ENCODE measurements at regions not wholly inside any gene's neighbourhood (a gene's known extent, or its start where the extent isn't known, plus 50 kb on each side); places are given as distances from the start of the nearest gene placed in this dataset.

DNA sequence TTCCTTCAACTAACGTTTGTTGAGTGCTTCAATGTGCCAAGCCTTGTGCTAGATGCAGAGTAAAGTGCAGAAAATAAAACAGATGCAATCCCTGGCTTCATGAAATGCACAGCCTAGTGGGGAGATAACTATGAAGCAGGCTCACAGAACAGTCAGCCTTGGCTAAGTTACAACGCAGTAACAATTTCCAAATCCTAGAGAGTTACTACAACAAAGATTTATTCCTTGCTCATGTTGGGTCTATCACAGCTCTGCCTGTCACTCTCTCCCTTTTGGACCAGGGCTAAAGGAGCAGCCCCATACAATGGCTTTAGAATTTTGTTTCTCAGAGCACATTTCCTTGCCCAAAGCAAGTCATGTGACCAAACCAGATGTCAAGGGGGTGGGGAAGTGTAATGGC, 359.8 kb downstream of the ZNF326 start:
- no peak for TF ChIP-seq CTCF (IDR thresholded peaks at IDR 0.05)

- no peak for TF ChIP-seq CTCF (IDR thresholded peaks at IDR 0.05)
These were observed 356.1 kb downstream of the ZNF326 start for GRCh38 chr1:90351019-90351418.

- no peak for TF ChIP-seq CTCF (IDR thresholded peaks at IDR 0.05)
These were observed 354.6 kb downstream of the ZNF326 start for GRCh38 chr1:90349510-90349909.

- no peak for TF ChIP-seq CTCF (IDR thresholded peaks at IDR 0.05)
These were observed 354.0 kb downstream of the ZNF326 start for GRCh38 chr1:90348934-90349333.

DNA sequence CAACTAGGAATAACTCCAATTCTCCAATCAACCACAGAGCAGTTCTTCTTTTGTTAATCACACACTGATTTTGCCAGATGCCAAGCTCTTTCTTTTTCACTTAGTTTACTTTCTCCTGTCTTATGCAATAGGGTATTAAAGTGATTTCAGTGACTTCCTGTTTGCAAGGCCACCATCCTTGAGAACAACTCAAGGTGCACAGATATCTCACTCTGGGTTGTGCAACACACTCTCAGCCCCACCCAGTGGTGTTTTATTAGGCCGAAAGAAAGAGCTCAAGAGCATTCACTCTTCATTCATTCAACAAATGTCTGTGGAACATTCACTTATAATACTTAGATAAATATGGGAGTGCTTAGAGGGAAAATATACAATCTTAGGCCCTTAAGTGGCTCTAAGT, 352.5 kb downstream of the ZNF326 start:
- TF ChIP-seq CTCF (IDR thresholded peaks at IDR 0.05), result no peak

DNA sequence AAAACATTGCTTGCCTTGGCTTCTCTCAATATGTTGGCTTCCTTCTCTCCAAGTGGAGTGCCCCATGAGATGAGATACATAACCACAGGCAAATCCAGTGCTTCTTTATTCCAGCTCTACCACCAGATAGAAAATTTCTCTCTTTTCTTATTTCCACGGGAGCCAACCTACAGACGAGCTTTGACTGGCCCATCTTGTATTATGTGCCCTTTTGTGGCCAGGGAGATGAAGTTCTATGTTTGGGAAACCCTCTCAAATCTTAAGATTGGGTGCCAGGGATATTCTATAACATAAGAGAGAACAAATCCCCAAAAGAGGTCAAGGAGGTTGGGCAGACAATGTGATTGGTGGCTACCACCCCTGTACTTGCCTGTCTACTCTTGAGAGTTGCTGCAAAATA, 351.8 kb downstream of the ZNF326 start:
- no peak for TF ChIP-seq CTCF (IDR thresholded peaks at IDR 0.05)

DNA sequence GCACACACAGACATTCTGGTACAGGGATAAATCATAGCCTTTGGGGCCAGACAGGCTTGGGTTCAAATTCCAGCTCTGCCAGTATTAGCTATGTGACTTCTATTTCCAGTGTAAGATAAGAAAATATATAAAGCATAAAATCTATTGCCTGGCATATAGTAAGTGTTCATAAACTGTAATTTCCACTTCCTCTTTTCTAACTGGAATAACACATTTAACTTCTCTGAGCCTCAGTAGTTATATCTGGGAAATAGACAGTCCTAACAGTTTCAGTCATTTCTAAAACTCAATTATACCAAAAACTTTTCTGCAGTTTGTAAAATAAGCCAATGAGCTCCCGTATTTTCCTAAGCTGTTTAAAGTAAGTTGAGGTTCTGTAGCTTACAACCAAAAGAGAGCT, 351.4 kb downstream of the ZNF326 start:
- TF ChIP-seq CTCF (IDR thresholded peaks at IDR 0.05), result no peak

GRCh38 chr1:90344963-90345730, 350.2 kb downstream of the ZNF326 start:
- TF ChIP-seq CTCF (IDR thresholded peaks at IDR 0.05), result no peak
